ENCODE measurements at regions not wholly inside any gene's neighbourhood (a gene's known extent, or its start where the extent isn't known, plus 50 kb on each side); places are given as distances from the start of the nearest gene placed in this dataset.

DNA sequence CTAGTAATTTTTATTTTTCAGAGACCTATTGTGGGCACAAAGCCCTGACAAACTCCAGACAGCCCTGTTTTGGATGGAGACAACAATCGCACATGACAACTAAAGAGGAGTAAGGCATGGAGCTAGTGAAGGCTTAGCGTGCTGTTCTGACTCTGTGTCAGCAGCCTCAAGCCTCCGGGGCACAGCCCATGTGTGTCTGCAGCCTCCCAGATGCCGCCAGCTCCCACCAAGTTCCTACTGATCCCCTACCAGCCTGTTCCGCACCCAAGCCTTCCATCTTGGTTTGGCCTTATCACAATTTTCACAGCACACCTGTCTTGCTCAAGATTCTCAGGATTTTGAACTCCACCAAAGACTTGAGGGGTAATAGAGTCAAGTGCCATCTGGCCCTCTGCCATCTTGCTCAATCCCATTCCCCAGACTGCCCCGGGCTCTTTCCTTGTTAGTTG is 70.3 kb upstream of the SH3PXD2B start:
- H4K20me1 ChIP-seq (ENCODE audit: insufficient read depth, low read length) = no peaks in the 10 kb centered on the region
- H3K9ac ChIP-seq (ENCODE audit: low read length) = no peak overlapping the region
- H3F3A ChIP-seq (ENCODE audit: insufficient read depth, low read length) = no peaks in the 10 kb centered on the region
- no peaks in the 10 kb centered on the region for H3K27me3 ChIP-seq (replicated peaks; ENCODE audit: insufficient read depth, low read length)
- H3K4me3 ChIP-seq (ENCODE audit: low read length) = no peak overlapping the region
- TF ChIP-seq EZH2phosphoT487 (IDR thresholded peaks at IDR 0.05; ENCODE audit: low read length) (no peak), EZH2 (optimal IDR thresholded peaks at IDR 0.05; ENCODE audit: low read depth, low read length) (no peak)
- TF ChIP-seq, protein P1, sequence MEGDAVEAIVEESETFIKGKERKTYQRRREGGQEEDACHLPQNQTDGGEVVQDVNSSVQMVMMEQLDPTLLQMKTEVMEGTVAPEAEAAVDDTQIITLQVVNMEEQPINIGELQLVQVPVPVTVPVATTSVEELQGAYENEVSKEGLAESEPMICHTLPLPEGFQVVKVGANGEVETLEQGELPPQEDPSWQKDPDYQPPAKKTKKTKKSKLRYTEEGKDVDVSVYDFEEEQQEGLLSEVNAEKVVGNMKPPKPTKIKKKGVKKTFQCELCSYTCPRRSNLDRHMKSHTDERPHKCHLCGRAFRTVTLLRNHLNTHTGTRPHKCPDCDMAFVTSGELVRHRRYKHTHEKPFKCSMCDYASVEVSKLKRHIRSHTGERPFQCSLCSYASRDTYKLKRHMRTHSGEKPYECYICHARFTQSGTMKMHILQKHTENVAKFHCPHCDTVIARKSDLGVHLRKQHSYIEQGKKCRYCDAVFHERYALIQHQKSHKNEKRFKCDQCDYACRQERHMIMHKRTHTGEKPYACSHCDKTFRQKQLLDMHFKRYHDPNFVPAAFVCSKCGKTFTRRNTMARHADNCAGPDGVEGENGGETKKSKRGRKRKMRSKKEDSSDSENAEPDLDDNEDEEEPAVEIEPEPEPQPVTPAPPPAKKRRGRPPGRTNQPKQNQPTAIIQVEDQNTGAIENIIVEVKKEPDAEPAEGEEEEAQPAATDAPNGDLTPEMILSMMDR (IDR thresholded peaks at IDR 0.05; ENCODE audit: low read length) = no peak
- H3K36me3 ChIP-seq (replicated peaks; ENCODE audit: insufficient read depth, low read length) = no peaks in the 10 kb centered on the region
- H3K4me2 ChIP-seq (ENCODE audit: low read depth, low read length) = no peak overlapping the region
- no peaks in the 10 kb centered on the region for H3K9me3 ChIP-seq (replicated peaks; ENCODE audit: insufficient read depth, low read length)
- H3K9me2 ChIP-seq (replicated peaks; ENCODE audit: insufficient read depth, low read length) = no peaks in the 10 kb centered on the region
- no peaks in the 10 kb centered on the region for H3K79me2 ChIP-seq (ENCODE audit: low read length)
- no peak overlapping the region for H2AFZ ChIP-seq (ENCODE audit: low read length)
- no peak overlapping the region for H3K27ac ChIP-seq (ENCODE audit: low read length)
- H3K4me1 ChIP-seq (ENCODE audit: low read length) = no peaks in the 10 kb centered on the region
- DNase-seq = no peak

DNA sequence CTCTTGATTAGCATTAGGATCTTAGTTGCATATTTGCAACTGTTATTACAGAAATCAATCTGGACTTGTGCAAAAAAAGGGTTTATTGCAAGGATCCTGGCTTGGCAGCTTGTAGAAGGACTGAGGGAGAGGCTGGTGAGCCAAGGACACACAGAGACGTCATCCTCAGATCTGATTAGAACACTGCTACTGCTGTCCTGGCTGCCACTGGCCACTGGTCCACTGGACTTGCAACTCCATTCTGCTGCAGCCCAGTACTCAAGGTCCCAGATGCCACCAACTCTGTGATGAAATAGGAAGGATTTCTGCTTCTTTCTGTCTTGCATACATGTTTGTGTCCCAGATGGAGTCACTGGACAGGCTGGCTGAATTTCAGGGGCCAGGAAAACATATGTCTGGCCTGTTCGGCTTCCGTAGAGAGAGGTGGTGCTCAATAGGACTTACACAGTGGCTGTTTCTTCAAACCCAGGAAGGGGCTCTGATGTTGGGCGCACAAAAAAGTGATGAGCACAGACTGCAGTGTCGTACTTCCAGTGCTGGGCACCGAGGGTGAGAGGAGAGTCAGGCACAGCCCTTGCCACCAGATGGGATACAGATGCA is 68.9 kb upstream of the SH3PXD2B start:
- H3K79me2 ChIP-seq (ENCODE audit: low read length) = no peaks in the 10 kb centered on the region
- TF ChIP-seq, protein P1 (IDR thresholded peaks at IDR 0.05; ENCODE audit: low read length) = no peak
- TF ChIP-seq EZH2 (optimal IDR thresholded peaks at IDR 0.05; ENCODE audit: low read depth, low read length) (no peak), EZH2phosphoT487 (IDR thresholded peaks at IDR 0.05; ENCODE audit: low read length) (no peak)
- H3K9me2 ChIP-seq (replicated peaks; ENCODE audit: insufficient read depth, low read length) = no peaks in the 10 kb centered on the region
- no peaks in the 10 kb centered on the region for H3K36me3 ChIP-seq (replicated peaks; ENCODE audit: insufficient read depth, low read length)
- H3F3A ChIP-seq (ENCODE audit: insufficient read depth, low read length) = no peaks in the 10 kb centered on the region
- no peak overlapping the region for H3K4me2 ChIP-seq (ENCODE audit: low read depth, low read length)
- no peaks in the 10 kb centered on the region for H3K9me3 ChIP-seq (replicated peaks; ENCODE audit: insufficient read depth, low read length)
- H3K27me3 ChIP-seq (replicated peaks; ENCODE audit: insufficient read depth, low read length) = no peaks in the 10 kb centered on the region
- no peaks in the 10 kb centered on the region for H3K4me1 ChIP-seq (ENCODE audit: low read length)
- H3K4me3 ChIP-seq (ENCODE audit: low read length) = no peak overlapping the region
- no peak for DNase-seq
- no peak overlapping the region for H3K9ac ChIP-seq (ENCODE audit: low read length)
- no peak overlapping the region for H2AFZ ChIP-seq (ENCODE audit: low read length)
- no peaks in the 10 kb centered on the region for H4K20me1 ChIP-seq (ENCODE audit: insufficient read depth, low read length)
- no peak overlapping the region for H3K27ac ChIP-seq (ENCODE audit: low read length)

DNA sequence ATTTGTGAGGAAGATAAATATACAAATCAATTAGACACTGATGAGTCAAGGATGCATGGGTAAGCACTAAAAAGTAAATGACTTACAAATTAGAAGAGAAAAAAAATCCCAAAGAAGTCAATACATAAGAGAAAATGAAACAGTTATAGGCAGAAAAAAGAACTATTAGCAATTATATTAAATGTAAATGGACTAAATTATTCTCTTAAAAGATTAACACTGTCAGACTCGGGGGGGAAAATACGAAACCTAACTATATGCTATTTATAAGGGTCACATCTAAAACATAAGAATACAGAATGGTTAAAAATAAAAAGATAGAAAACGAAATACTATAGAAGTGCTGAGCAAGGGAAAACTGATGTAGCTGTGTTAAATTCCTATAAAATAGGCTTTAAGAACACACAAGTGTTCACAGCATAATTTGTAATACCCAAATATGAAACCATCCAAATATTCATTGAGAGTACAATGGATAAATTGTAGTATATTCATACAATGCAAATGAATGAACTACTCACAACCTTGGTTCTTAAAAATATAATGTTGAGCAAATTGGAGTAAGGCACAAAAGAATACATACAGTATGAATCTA is 67.1 kb upstream of the SH3PXD2B start:
- DNase-seq = no peak
- Histone ChIP-seq H3K79me2 (ENCODE audit: low read length) (no peaks in the 10 kb centered on the region), H3K4me2 (ENCODE audit: low read depth, low read length) (no peak overlapping the region), H3K9me2 (replicated peaks; ENCODE audit: insufficient read depth, low read length) (no peaks in the 10 kb centered on the region), H2AFZ (ENCODE audit: low read length) (no peak overlapping the region), H3K4me3 (ENCODE audit: low read length) (no peak overlapping the region), H4K20me1 (ENCODE audit: insufficient read depth, low read length) (no peaks in the 10 kb centered on the region), H3K9ac (ENCODE audit: low read length) (no peak overlapping the region), H3F3A (ENCODE audit: insufficient read depth, low read length) (no peaks in the 10 kb centered on the region), H3K9me3 (replicated peaks; ENCODE audit: insufficient read depth, low read length) (no peaks in the 10 kb centered on the region), H3K27ac (ENCODE audit: low read length) (no peak overlapping the region), H3K4me1 (ENCODE audit: low read length) (no peaks in the 10 kb centered on the region), H3K36me3 (replicated peaks; ENCODE audit: insufficient read depth, low read length) (no peaks in the 10 kb centered on the region), H3K27me3 (replicated peaks; ENCODE audit: insufficient read depth, low read length) (no peaks in the 10 kb centered on the region)
- no peak for TF ChIP-seq EZH2phosphoT487 (IDR thresholded peaks at IDR 0.05; ENCODE audit: low read length)
- TF ChIP-seq, protein P1 (IDR thresholded peaks at IDR 0.05; ENCODE audit: low read length) = no peak
- no peak for TF ChIP-seq EZH2 (optimal IDR thresholded peaks at IDR 0.05; ENCODE audit: low read depth, low read length)
